RCC 7860 (cell line): ENCODE measurements at regions not wholly inside any gene's neighbourhood (a gene's known extent, or its start where the extent isn't known, plus 50 kb on each side); places are given as distances from the start of the nearest gene placed in this dataset.

ENCODE experiments used
- DNase-seq: peaks from one replicate; pipeline ENCODE4 v3.0.0-alpha.2; 2015; ENCODE audit warnings: low spot score
- FAIRE-seq: peaks from 2 replicates; lab custom pipeline; 2012; peaks lifted over from hg19 to GRCh38; lab: Jason Lieb, UNC

DNA sequence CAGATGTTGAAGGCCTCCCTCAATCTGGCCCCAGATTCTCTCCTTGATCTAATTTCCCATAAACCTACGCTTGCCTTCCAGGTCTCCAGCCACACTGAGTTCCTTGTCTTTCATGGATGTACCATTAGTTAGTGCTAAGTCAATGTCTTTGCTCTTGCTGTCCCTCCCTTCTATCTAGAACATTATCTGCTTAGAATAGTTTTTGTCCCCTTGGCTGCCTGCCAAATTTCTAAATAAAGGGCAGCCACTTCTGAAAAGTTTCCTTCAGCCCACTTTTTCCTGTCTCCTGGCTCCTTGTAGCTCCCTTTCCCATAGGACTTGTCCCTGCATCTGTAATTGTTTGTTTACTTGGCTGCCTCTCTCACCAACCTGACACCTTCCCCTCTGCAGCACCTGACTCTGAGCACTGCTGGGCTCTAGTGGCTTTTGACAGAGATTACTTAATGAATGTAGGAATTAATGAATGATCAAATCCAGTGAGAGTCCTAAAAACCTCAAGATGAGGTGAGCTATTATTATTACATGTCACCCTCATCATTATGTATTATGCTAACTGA, 58.3 kb downstream of the CXCL12 start:
- DNase-seq = no peak
- FAIRE-seq = no peak

DNA sequence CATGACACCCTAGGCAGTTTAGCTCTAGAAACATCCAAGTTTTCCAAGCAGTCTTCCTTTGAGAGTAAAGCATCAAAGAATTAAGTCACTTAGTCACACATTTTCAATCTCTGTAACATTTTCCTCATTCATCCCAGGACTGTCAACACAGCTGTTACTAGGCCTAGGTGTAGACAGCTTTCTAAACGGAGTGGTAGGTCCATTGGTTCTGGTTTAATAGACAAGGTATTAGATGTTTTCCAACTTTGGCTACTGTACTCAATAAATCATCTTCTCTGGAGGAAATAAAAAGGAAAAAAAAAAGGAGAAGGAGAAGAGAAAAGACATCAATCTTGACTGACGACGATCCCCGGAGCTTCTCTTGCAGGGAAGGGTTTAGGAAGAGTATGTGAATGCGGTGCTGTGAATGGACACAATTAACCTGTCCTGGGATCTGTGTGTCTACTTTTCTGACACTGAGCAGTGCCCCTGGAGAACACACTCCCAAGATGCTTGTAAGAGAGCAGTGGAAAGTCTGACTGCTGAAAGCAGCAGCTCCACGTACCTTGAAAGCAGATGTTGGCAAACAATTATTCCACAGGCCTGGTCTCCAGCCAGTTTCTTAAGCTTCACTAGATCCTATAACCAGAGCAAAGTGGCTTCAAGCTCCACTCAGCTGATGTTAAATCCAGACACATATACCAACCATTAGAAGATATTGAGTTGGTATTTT, 59.1 kb downstream of the CXCL12 start:
- no peak for DNase-seq
- FAIRE-seq = no peak

DNA sequence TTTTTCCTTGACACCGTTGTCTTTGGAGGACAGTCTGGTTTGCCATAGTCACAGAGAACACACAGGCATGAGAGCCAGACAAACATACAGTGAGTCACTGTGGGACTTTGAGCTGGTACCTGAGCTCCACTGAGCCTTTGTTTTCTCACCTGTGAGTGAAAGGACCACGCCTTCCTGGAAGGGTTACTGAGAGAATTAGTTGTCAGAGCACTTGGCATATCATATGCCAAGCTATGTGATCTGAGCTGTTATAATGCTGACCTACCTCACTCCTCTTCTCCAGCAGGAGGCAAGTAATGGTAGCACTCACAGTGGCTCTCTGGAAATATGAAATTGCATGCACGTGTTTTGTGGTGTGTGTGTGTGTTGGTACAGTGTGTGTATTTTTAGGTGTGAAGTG, 59.7 kb downstream of the CXCL12 start:
- FAIRE-seq = no peak
- no peak for DNase-seq

DNA sequence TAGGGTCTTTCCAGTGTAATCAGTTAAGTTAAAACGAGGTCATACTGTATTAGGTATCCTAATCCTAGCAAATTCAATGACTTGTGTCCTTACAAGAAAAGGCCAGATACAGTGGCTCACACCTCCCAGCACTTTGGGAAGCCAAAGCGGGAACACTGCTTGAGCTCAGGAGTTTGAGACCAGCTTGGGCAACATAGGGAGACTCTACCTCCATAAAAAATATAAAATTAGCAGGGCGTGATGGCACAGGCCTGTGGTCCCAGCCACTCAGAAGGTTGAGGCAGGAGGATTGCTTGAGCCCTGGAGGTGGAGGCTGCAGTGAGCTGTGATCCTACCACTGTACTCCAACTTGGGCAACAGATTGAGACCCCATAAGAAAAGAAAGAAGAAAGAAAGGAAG, 61.1 kb downstream of the CXCL12 start:
- no peak for FAIRE-seq
- DNase-seq = no peak

DNA sequence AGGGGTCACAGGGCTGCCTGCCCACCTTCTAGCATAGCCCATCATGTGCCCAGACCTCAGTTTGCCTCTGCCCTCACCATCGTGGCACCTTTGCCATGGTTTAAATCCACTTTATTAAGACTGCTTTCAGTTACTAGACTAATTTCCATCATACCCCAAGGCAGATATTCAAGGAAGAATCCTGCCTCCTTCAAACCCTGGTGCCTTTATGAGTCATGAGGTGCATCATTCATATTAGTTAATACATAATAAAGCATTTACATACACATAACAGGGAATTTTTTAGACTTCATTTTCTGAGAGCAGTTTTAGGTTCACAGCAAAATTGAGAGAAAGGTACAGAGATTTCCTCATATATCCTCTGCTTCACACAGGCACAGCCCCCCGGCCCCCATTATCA, 62.8 kb downstream of the CXCL12 start:
- FAIRE-seq (no peak), DNase-seq (no peak)

DNA sequence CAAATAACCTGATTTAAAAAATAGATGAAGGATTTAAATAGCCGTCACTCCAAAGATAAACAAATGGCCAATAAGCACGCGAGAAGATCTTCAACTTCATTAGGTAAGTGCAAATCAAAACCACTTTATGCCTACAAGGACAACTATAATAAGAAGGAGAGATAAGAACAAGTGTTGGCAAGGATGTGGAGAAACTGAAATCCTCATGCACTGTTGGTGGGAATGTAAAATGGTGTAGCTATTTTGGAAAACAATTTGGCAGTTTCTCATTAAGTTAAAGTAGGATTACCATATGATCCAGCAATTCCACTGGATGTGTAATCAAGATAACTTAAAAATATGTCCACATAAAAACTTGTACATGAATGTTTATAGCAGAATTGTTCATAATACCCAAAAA, 64.1 kb downstream of the CXCL12 start:
- FAIRE-seq (no peak), DNase-seq (no peak)

DNA sequence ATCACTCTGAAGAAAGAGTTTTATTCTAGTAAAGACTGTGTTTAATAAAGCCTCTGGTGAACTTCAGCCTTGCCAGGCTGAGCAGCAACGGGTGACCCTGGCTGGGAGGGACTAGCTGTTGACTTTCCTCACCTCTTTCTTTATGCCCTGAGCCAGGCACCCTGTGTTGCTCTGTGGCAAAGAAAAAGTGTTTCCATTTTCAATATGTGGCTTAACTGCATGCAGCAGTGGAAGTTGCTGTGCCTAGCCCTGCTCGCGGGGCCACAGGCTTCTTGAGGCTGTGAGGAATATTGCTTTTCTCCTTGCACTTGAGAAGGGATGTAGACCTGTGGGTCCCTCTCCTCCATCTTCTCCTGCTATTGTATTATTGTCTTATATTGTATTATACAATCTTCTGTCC, 67.0 kb downstream of the CXCL12 start:
- DNase-seq = no peak
- FAIRE-seq = no peak

DNA sequence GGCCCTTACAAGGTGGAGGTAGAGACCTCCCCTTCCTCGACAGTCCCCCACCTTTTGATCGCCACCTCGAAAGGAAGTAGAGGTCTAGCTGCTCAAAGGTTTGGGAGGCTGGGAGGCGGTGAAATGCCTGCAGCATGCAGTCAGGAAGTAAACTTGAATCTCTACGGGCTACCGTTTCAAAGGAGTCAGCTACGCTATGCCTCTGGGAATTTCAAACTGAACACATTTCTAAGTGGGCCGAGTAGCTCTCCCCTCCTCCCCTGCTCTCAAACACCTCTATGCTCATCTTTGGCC, 68.0 kb downstream of the CXCL12 start:
- DNase-seq (no peak), FAIRE-seq (no peak)

DNA sequence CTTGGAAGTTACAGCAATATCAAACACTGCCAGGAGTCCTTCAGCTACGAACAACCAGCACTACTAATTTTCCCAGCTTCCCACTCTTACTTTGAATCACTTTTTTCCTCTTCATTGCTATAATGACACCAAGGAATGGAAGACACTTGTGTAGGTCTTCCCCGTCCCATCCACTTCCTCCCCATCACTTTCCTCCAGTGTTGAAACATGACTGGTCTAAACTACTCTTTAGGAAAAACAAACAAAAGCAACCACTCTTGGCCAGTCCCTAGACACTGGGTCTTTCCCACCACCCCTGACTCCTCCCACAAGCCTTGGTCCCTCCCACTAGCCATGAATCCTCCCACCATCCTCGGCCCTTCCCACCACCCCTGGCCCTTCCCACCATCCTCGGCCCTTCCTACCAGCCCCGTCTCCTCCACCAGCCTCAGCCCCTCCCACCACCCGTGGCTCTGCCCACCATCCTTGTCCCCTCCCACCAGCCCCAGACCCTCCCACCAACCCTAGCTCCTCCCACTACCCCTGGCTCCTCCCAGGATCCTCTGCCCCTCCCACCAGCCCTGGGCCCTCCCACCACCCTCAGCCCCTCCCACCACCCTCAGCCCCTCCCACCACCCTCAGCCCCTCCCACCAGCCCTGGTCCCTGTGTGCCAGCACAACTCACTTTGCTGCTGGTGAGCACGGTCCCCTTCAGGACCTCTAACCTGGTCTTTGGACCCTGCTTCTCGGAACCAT, 68.5 kb downstream of the CXCL12 start:
- FAIRE-seq (no peak), DNase-seq (no peak)

DNA sequence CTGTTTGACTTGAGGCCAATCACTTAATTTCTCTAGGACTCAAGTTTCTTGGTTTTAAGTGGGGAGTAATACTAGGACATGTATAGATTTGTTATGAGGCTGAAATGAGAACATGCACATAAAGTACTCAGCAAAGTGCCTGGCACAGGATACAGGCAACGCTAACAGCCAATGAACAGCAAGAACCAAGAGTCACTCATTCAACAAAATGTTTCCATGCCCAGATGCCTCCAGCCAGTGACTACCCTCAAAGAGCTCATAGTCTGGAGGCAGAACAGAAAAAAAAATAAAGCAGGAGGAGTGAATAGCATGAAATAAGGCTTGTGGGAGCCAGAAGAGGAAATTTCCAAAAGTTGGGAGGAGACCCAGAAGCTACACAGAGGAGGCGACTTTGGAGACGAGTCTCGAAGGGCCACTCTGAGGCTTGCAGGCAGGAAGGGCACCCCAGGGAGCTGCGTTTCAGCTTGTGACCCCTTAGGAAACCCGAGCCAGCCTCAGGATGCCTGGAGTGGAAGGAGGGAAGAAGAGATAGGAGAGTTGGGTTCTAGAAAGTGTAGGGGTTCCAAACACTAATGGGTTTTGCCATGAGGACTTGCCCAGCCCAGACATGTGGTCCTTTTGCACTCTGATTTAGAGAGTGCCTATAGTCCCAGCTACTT, 70.0 kb downstream of the CXCL12 start:
- DNase-seq (no peak), FAIRE-seq (no peak)

DNA sequence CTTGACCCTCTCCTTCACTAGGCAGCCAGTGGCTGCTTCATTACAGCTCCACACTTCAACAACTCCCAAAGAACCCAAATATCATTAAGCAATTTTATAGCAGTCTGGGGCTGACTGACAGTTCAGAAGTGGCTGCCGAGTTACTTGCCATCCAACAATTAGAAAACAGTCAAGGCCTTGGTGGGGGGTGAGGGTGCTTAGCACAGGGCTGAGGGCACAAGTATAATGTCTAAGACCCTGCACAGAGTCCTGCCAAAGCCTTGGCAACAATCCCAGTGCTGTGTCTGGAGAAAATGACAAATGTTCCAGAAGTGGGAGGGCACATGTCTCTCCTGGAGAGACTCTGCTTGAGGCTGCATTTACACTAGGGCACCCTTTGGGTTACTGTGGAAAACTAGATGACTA, 71.1 kb downstream of the CXCL12 start:
- FAIRE-seq (no peak), DNase-seq (peak; percentile 7)

DNA sequence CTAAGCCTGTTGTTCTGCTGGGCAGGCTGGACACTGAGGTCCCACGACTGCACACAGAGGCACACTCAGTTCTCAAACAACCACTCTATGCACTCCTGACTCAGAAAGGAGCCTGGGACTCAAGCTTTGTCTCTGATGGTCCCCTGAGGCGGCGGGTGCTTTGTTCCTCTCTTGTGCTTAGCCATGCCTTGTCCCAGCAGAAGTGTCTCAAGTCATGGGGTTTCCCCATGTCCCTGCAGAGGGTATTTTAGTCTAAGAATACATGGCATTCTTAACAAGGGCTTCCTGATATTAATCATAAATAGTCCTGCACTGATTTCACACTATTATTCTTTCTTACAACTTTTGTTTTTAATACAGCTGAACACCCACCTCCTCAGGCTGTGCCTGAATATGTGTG, 72.5 kb downstream of the CXCL12 start:
- no peak for DNase-seq
- FAIRE-seq = no peak

DNA sequence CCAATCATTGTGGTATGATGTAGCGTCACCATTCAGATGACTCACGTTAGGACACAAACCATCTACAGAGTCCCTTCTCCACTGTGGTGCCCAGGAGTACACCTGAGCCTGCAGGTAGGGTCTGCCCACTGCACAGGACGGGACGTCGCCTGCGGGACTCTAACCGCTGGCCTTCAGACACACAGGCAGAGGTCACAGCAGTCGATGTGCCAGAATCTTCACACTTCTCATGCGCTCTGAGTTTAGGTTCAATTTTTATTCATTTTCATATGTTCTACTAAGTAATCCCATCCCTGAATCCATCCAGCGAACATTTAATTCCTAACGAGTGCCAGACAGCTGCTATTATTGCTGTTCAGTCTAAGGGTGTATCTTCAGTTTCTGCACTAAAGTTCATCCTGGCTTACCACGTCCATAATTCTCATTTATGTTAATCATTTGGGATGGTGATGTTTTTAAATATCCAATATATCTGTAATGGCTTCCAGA, 73.3 kb downstream of the CXCL12 start:
- FAIRE-seq = no peak
- no peak for DNase-seq

DNA sequence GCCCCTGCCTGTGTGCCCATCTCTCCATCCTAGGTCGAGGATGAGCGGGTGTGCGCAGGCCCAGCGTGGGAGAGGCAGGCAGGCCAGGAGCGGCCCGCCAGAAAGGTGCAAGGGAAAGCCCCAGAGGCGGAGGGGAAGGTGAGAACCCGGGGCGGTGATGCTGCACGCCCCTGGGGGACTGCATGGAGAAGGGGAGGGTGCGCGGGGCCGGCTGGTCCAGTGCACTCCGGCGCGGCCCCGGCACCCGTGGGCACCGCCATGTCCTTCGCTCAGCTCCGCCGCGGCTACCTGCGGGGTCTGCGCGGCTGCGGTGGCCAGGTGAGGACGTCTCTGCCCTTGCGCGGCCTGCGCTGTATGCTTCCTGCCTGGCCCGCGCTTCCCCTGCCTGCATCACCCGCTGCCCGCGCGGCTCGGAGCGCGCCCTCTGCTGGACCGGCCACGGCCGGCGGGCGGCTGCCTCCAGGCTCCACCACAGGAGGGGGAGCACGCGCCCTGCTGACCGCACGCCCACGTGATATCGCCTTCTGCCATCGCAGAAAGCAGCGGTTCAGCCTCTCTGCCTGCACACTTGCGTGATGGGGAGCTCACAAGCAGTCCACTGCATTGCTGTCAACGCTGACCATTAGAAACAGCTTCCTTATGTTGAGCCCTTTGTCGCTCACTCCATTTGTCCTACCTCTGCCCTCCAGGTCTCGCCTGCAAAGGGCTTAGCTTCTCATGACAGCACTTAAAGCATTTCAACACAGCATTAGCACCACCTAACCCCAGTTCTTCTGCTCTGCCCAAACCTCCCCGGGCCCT, 73.9 kb downstream of the CXCL12 start:
- FAIRE-seq (no peak), DNase-seq (peak; percentile 27)

DNA sequence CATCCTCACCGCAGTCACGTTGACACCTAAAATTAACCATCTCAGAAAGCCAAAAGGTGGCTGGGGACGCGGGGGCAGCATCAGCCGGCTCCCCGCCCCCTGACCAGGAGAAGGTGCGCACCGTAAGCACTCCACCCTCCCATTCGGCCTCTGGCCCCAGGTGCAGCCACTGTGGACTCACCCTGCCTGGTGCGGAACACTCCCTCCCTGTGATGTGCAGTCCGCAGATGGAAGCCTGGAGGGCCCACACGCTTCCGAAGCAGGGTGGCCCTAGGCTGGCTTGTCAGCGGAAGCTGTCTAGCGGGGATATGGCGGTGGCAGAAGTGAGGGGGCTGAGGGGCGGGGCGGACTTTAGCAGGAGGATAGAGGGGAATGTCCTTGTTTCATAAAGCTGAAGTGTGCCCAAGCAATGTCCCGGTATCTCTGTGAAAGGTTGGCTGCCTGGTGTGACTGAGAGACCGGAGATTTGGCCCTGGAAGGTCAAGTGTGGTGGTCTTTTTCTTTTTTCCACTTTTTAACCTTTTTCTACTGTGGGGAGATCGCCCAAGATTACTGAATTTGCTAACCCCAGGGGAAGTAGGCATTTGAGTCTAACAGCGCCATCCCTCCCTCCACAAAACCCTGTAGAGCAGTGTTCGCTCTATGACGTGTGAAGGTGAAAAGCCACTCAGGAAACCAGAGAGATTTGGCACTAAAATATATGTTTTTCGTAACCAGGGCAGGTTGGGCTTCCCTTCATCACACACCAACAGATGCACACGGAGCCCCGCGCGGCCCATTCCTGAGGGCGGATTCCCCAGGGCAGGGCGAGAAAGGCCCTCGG, 74.7 kb downstream of the CXCL12 start:
- FAIRE-seq (no peak), DNase-seq (no peak)

DNA sequence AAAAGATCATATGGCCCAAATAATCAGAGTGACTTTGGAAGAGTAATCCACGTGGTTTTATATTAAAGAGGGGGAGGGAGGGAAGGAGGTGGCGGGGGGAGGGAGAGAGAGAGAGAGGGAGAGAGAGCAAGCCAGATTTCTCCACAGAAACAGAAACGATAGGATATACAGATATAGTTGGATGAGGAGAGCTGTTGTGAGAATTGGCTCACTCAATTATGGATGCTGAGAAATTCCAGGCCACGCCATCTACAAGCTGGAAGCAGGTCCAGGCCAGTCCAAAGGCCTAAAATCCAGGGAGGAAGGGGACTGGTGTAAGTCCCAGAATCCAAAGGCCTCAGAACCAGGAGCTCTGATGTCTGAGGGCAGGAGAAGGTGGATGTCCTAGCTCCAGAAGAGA, 75.5 kb downstream of the CXCL12 start:
- DNase-seq = no peak
- no peak for FAIRE-seq

DNA sequence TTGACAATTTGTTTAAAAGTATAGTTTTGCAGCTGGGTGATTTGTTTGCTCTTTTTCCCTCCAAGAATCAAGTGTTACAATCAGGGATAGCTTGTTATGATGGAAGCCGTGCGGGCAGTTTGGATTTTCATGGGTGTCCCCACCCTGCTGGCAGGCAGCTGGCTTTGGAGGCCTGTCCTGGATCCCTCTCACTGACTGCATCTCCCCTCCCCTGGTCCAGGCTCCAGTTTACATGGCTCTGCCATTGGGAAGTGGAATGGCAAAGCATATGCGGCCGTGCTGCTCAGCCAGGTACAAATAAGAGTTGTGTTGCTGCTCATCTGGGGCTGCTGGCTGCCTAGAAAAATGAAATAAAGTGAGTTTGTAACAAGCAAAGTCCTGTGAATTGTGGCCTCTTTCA, 76.0 kb downstream of the CXCL12 start:
- no peak for FAIRE-seq
- DNase-seq = no peak

DNA sequence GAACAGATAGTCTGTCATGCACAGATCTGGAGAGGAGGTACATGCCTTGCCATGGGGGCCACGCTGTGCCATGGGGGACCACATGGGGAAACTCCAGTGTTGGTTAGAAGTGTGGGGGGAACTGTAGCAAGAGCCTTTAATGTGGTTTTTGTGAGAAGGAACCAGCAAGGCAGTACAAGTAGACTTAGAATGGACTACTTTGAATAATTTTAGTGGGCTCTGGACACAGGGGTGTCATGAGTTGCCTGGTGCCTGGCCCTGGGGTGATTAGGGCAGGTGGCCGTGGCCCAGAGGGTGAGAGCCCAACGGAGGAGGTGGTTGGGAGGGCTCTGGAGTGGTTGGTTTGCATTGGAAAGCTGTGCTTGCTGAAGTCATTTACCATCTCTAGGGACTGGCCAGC, 77.2 kb downstream of the CXCL12 start:
- DNase-seq = no peak
- no peak for FAIRE-seq

DNA sequence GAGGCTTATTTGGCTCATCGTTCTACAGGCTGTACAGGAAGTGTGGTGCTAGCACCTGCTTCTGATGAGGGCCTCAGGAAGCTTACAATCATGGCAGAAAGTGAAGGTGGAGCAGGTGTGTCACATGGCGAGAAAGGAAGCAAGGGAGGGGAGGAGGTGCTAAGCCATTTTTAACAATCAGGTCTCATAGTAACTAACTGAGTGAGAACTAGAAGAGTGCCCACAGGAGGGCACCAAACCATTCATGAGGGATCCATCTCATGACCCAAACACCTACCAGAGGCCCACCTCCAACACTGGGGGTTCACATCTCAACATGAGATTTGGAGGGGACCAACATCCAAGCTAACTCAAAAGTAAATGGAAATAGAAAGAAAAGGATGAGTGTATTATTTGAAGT, 78.1 kb downstream of the CXCL12 start:
- FAIRE-seq (no peak), DNase-seq (no peak)

DNA sequence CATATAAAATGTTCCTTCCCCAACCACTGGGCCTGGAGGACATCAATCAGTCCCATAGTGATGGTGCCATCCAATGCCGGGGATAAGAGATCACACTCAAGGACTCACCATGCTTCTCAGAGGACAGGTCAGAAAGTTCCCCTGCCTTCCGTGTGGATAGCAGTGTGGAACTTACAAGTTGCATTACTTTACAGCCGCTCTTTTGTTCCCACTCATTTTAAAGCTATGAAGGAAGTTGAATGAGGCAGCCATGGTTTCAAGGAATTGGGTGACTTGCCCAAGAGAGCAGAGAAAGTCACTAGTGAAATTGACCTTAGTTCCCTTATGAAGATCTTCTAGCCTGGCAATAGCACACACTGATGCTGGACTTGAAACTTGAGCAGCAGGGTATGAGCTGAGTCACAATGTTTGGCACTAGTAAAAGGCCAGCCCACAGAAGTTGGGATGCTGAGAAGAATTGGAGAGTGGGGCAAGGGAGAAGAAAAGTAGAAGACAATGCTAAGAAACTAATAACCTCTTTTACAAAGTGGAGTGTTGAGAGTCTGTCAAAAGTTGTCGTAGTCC, 78.7 kb downstream of the CXCL12 start:
- DNase-seq (peak; percentile 44), FAIRE-seq (peak; percentile 49)
